ENCODE measurements at regions not wholly inside any gene's neighbourhood (a gene's known extent, or its start where the extent isn't known, plus 50 kb on each side); places are given as distances from the start of the nearest gene placed in this dataset.

DNA sequence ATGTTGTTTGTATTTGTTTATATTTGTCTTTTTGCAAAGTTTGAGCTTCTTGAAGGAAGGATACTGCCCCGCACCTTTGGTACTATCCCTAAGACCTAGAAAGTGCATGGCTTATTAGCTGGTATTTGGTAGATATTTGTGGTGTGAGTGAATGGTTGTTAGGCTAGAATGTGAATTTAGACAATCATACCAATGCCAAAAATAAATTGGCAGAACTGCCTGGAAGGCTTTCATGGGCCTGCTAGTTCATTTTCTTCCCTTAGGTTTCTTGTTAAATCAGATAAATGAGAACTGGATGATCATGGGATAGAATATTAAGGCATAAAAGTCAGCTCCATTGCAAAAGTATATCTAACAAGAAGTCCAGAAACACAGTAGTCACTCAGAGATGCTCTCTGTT lies 147.5 kb upstream of the TSLP start:
- no peak for ATAC-seq (ENCODE audit: low read depth)
- no peaks in the 10 kb centered on the region for H3K36me3 ChIP-seq (ENCODE audit: low read depth)
- no peak for DNase-seq (ENCODE audit: low spot score)

DNA sequence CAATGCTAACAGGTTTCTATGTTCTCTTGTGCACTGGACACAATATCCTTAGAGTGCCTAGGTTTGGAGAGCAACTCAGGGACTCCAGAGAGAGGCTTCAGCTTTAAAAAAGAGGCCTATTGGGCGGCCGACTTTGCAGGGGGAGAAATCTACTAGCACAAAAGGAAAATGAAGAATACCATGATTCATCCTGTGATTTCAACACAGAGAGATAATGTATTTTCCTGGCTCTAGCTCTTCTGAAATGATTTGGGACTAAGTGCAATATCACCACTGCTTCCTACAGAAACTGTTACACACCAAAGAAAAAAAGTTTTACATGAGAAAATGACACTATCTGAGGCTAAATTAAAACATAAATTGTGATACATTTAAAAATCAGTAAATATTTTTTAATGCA lies 146.1 kb upstream of the TSLP start:
- Histone ChIP-seq H3K36me3 (ENCODE audit: low read depth) (no peaks in the 10 kb centered on the region), H3K4me1 (ENCODE audit: insufficient read depth, poor library complexity, severe bottlenecking) (peaks cover 6% of the 10 kb centered on the region), H3K4me3 (ENCODE audit: severe bottlenecking) (no peak overlapping the region), H3K9me3 (ENCODE audit: severe bottlenecking) (no peaks in the 10 kb centered on the region), H3K27ac (ENCODE audit: poor library complexity, severe bottlenecking) (no peak overlapping the region), H3K27me3 (ENCODE audit: insufficient read depth, poor library complexity, severe bottlenecking) (no peaks in the 10 kb centered on the region)
- ATAC-seq (ENCODE audit: low read depth) (peak; percentile 74), DNase-seq (ENCODE audit: low spot score) (no peak)
- TF ChIP-seq, protein P1, sequence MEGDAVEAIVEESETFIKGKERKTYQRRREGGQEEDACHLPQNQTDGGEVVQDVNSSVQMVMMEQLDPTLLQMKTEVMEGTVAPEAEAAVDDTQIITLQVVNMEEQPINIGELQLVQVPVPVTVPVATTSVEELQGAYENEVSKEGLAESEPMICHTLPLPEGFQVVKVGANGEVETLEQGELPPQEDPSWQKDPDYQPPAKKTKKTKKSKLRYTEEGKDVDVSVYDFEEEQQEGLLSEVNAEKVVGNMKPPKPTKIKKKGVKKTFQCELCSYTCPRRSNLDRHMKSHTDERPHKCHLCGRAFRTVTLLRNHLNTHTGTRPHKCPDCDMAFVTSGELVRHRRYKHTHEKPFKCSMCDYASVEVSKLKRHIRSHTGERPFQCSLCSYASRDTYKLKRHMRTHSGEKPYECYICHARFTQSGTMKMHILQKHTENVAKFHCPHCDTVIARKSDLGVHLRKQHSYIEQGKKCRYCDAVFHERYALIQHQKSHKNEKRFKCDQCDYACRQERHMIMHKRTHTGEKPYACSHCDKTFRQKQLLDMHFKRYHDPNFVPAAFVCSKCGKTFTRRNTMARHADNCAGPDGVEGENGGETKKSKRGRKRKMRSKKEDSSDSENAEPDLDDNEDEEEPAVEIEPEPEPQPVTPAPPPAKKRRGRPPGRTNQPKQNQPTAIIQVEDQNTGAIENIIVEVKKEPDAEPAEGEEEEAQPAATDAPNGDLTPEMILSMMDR (IDR thresholded peaks at IDR 0.05; ENCODE audit: poor library complexity, severe bottlenecking): no peak

More for the DNA sequence above, 147.5 kb upstream of the TSLP start:
- TF ChIP-seq, protein P1 (IDR thresholded peaks at IDR 0.05; ENCODE audit: poor library complexity, severe bottlenecking): no peak
- Histone ChIP-seq H3K27ac (ENCODE audit: poor library complexity, severe bottlenecking) (no peak overlapping the region), H3K4me1 (ENCODE audit: insufficient read depth, poor library complexity, severe bottlenecking) (peaks cover 6% of the 10 kb centered on the region), H3K9me3 (ENCODE audit: severe bottlenecking) (no peaks in the 10 kb centered on the region), H3K4me3 (ENCODE audit: severe bottlenecking) (no peak overlapping the region), H3K27me3 (ENCODE audit: insufficient read depth, poor library complexity, severe bottlenecking) (no peaks in the 10 kb centered on the region)

DNA sequence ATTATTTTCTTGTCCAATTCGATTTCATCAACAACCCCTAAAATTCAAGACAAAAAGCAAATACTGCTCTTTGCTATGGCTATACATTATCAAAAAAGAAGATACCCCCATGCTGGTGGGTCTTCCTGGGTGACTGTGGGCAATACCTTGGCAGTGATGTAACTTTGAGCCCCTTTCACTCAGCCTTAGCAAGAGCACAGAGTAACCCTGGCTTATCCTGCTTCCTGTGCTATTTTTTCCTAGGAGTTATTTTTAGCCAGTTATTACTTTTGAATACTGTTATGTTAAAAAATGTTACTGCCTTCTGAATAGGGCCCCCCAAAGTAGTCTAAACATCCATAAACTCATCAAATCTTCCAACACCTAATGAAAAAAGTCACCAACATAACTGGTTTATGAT lies 145.6 kb upstream of the TSLP start:
- Histone ChIP-seq H3K27ac (ENCODE audit: poor library complexity, severe bottlenecking) (no peak overlapping the region), H3K9me3 (ENCODE audit: severe bottlenecking) (no peaks in the 10 kb centered on the region), H3K27me3 (ENCODE audit: insufficient read depth, poor library complexity, severe bottlenecking) (no peaks in the 10 kb centered on the region), H3K4me3 (ENCODE audit: severe bottlenecking) (no peak overlapping the region), H3K4me1 (ENCODE audit: insufficient read depth, poor library complexity, severe bottlenecking) (peaks cover 6% of the 10 kb centered on the region), H3K36me3 (ENCODE audit: low read depth) (no peaks in the 10 kb centered on the region)
- DNase-seq (ENCODE audit: low spot score) (no peak), ATAC-seq (ENCODE audit: low read depth) (no peak)
- TF ChIP-seq, protein P1 (IDR thresholded peaks at IDR 0.05; ENCODE audit: poor library complexity, severe bottlenecking): no peak

DNA sequence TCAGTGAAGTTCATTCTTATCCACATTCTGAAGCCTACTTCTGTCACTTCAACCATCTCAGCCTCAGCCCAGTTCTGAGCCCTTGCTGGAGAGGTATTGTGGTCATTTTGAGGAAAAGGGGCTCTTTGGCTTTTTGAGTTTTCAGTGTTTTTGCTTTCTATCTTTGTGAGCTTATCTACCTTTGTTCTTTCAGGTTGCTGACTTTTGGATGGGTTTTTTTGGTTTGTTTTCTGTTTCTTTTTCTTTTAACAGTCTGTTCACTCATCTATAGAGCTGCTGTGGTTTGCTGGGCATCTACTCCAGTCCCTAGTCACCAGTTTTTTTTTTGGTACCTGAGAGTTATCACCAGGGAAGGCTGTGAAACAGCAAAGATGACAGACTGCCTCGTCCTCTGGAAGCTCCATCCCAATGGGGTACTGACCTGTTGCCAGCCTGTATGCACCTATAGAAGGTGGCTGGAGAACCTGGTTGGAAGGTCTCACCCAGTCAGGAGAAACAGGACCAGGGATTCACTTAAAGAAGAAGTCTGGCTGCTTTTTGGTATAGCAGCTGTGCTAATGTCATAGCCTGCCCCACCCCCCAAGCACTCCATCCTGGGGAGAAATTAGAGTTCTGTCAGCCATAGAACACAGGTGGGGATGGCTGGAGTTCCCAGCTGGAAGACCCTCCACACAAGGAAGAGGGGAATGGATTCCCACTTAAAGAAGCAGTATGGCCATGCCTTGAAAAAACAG lies 138.6 kb upstream of the TSLP start:
- TF ChIP-seq, protein P1 (IDR thresholded peaks at IDR 0.05; ENCODE audit: poor library complexity, severe bottlenecking): no peak
- H3K4me1 ChIP-seq (ENCODE audit: insufficient read depth, poor library complexity, severe bottlenecking): no peaks in the 10 kb centered on the region
- H3K27ac ChIP-seq (ENCODE audit: poor library complexity, severe bottlenecking): no peak overlapping the region
- H3K9me3 ChIP-seq (ENCODE audit: severe bottlenecking): no peaks in the 10 kb centered on the region
- no peak overlapping the region for H3K4me3 ChIP-seq (ENCODE audit: severe bottlenecking)
- no peaks in the 10 kb centered on the region for H3K27me3 ChIP-seq (ENCODE audit: insufficient read depth, poor library complexity, severe bottlenecking)
- H3K36me3 ChIP-seq (ENCODE audit: low read depth): no peaks in the 10 kb centered on the region
- no peak for DNase-seq (ENCODE audit: low spot score)
- ATAC-seq (ENCODE audit: low read depth): no peak

DNA sequence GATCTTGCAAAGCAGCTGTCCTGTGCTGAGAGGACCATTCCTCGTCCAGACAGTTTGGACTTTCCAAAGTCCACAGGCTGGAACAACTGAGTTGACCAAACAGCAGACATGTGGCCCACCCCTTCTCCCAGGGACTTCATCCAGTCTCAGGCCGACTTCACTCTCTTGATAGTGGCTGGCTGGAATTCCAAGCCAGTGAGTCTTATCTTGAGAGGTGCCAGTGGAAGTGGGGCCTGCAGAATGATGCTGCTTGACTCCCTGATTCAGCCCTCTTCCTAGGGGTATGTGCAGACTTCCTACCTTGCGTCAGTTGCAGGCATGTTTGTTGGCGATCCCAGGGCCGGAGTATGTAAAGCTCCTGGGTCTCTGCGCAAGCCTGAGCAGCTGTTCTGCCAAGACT lies 131.4 kb upstream of the TSLP start:
- DNase-seq (ENCODE audit: low spot score): no peak
- no peak overlapping the region for H3K27ac ChIP-seq (ENCODE audit: poor library complexity, severe bottlenecking)
- no peaks in the 10 kb centered on the region for H3K27me3 ChIP-seq (ENCODE audit: insufficient read depth, poor library complexity, severe bottlenecking)
- no peaks in the 10 kb centered on the region for H3K36me3 ChIP-seq (ENCODE audit: low read depth)
- H3K4me3 ChIP-seq (ENCODE audit: severe bottlenecking): no peak overlapping the region
- TF ChIP-seq, protein P1 (IDR thresholded peaks at IDR 0.05; ENCODE audit: poor library complexity, severe bottlenecking): no peak
- no peaks in the 10 kb centered on the region for H3K9me3 ChIP-seq (ENCODE audit: severe bottlenecking)
- no peaks in the 10 kb centered on the region for H3K4me1 ChIP-seq (ENCODE audit: insufficient read depth, poor library complexity, severe bottlenecking)
- ATAC-seq (ENCODE audit: low read depth): no peak; the same call in 2 of the 3 replicates
